ENCODE measurements at regions not wholly inside any gene's neighbourhood (a gene's known extent, or its start where the extent isn't known, plus 50 kb on each side); places are given as distances from the start of the nearest gene placed in this dataset.
"Not testable (repeated sequence)": the region's sequence is repeated elsewhere in the genome, so short reads cannot be mapped to it uniquely, and the experiment has no call there.

- Histone ChIP-seq H3K9ac (ENCODE audit: low read length) (no peak overlapping the region), H3K4me1 (ENCODE audit: insufficient read depth, low read length) (no peaks in the 10 kb centered on the region), H3K79me2 (ENCODE audit: insufficient read depth, low read length) (no peaks in the 10 kb centered on the region), H3K27me3 (ENCODE audit: insufficient read depth, low read length) (no peaks in the 10 kb centered on the region), H4K20me1 (ENCODE audit: insufficient read depth, low read length) (no peaks in the 10 kb centered on the region), H3K4me2 (ENCODE audit: low read length) (no peak overlapping the region), H3K9me3 (ENCODE audit: insufficient read depth, low read depth, low read length) (no peaks in the 10 kb centered on the region), H3K36me3 (ENCODE audit: insufficient read depth, low read length) (no peaks in the 10 kb centered on the region), H3K27ac (ENCODE audit: low read depth, low read length) (no peak overlapping the region), H2AFZ (ENCODE audit: low read depth, low read length) (no peak overlapping the region), H3K4me3 (ENCODE audit: insufficient read depth, low read depth, low read length) (no peak overlapping the region)
- no peak for TF ChIP-seq EZH2 (IDR thresholded peaks at IDR 0.05; ENCODE audit: insufficient read depth, low read length)
- TF ChIP-seq, protein P1, sequence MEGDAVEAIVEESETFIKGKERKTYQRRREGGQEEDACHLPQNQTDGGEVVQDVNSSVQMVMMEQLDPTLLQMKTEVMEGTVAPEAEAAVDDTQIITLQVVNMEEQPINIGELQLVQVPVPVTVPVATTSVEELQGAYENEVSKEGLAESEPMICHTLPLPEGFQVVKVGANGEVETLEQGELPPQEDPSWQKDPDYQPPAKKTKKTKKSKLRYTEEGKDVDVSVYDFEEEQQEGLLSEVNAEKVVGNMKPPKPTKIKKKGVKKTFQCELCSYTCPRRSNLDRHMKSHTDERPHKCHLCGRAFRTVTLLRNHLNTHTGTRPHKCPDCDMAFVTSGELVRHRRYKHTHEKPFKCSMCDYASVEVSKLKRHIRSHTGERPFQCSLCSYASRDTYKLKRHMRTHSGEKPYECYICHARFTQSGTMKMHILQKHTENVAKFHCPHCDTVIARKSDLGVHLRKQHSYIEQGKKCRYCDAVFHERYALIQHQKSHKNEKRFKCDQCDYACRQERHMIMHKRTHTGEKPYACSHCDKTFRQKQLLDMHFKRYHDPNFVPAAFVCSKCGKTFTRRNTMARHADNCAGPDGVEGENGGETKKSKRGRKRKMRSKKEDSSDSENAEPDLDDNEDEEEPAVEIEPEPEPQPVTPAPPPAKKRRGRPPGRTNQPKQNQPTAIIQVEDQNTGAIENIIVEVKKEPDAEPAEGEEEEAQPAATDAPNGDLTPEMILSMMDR (IDR thresholded peaks at IDR 0.05; ENCODE audit: insufficient read depth, low read depth, low read length): no peak
- H3K4me1 Mint-ChIP-seq (ENCODE audit: low read depth, unreplicated experiment): no peaks in the 10 kb centered on the region
- H3K27ac Mint-ChIP-seq (ENCODE audit: unreplicated experiment): no peak overlapping the region
- H3K9me3 Mint-ChIP-seq (ENCODE audit: unreplicated experiment): peaks cover 7% of the 10 kb centered on the region
- H3K27me3 Mint-ChIP-seq (ENCODE audit: low read depth, unreplicated experiment): peaks cover 3% of the 10 kb centered on the region
- H3K36me3 Mint-ChIP-seq (ENCODE audit: low read depth, unreplicated experiment): no peaks in the 10 kb centered on the region
- no peak for FAIRE-seq
- no peak overlapping the region for H3K4me3 Mint-ChIP-seq (ENCODE audit: unreplicated experiment)
- no peak for DNase-seq (ENCODE audit: low read depth)
Measured at GRCh38 chr5:38790268-38790667, 55.5 kb upstream of the OSMR start.

DNA sequence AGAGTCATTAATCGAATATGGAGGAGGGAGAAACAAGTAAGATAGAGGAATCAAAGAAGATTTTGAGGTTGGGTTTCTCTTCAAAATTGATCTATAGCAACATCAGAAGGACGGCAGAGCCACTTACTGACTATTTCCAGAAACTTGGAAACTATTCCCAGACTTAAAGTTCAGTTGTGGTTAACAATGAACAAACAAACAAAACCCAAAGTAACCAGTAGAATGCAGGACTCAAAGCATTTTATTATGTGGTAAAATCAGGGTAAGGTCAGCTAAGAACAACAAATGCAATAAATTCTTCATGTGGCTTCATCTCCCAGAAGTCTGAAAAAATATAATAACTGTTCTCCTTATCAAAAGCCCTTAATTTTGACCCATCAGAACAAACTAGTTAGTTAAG is 54.9 kb upstream of the OSMR start:
- no peak overlapping the region for H3K4me2 ChIP-seq (ENCODE audit: low read length)
- H3K79me2 ChIP-seq (ENCODE audit: insufficient read depth, low read length): no peaks in the 10 kb centered on the region
- H3K27me3 ChIP-seq (ENCODE audit: insufficient read depth, low read length): no peaks in the 10 kb centered on the region
- peaks cover under 1% of the 10 kb centered on the region for H3K4me1 ChIP-seq (ENCODE audit: insufficient read depth, low read length)
- Mint-ChIP-seq H3K9me3 (ENCODE audit: unreplicated experiment) (peaks cover 5% of the 10 kb centered on the region), H3K36me3 (ENCODE audit: low read depth, unreplicated experiment) (no peaks in the 10 kb centered on the region), H3K27ac (ENCODE audit: unreplicated experiment) (no peak overlapping the region), H3K4me3 (ENCODE audit: unreplicated experiment) (no peak overlapping the region), H3K27me3 (ENCODE audit: low read depth, unreplicated experiment) (peaks cover 3% of the 10 kb centered on the region), H3K4me1 (ENCODE audit: low read depth, unreplicated experiment) (no peaks in the 10 kb centered on the region)
- no peak overlapping the region for H3K27ac ChIP-seq (ENCODE audit: low read depth, low read length)
- H3K9me3 ChIP-seq (ENCODE audit: insufficient read depth, low read depth, low read length): no peaks in the 10 kb centered on the region
- no peak overlapping the region for H2AFZ ChIP-seq (ENCODE audit: low read depth, low read length)
- FAIRE-seq (no peak), DNase-seq (ENCODE audit: low read depth) (no peak)
- no peaks in the 10 kb centered on the region for H3K36me3 ChIP-seq (ENCODE audit: insufficient read depth, low read length)
- TF ChIP-seq, protein P1 (IDR thresholded peaks at IDR 0.05; ENCODE audit: insufficient read depth, low read depth, low read length): no peak
- TF ChIP-seq EZH2 (IDR thresholded peaks at IDR 0.05; ENCODE audit: insufficient read depth, low read length): no peak
- no peaks in the 10 kb centered on the region for H4K20me1 ChIP-seq (ENCODE audit: insufficient read depth, low read length)
- no peak overlapping the region for H3K9ac ChIP-seq (ENCODE audit: low read length)
- H3K4me3 ChIP-seq (ENCODE audit: insufficient read depth, low read depth, low read length): no peak overlapping the region

DNA sequence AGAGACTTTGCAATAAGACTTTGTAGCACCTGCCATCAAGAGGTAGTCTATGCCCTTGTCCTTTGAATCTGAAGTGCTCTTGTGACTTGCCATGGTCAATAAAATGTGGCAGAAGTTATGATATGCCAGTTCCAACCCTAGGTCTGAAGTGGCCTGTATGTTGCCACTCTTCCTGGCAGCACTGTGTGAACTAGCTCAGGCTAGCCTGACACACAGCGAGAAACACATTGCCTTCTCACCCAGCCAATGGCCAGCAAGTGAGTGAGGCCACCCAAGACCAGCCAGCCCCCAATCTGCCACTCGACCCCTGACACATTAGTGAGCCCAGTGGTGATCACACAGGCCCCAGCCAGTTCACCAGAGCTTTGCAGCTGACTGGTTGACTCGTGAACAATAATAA is 52.7 kb upstream of the OSMR start:
- Histone ChIP-seq H3K4me1 (ENCODE audit: insufficient read depth, low read length) (peaks cover 8% of the 10 kb centered on the region), H3K4me2 (ENCODE audit: low read length) (no peak overlapping the region), H3K9me3 (ENCODE audit: insufficient read depth, low read depth, low read length) (no peaks in the 10 kb centered on the region), H4K20me1 (ENCODE audit: insufficient read depth, low read length) (no peaks in the 10 kb centered on the region), H2AFZ (ENCODE audit: low read depth, low read length) (no peak overlapping the region), H3K9ac (ENCODE audit: low read length) (no peak overlapping the region), H3K36me3 (ENCODE audit: insufficient read depth, low read length) (no peaks in the 10 kb centered on the region), H3K4me3 (ENCODE audit: insufficient read depth, low read depth, low read length) (no peak overlapping the region), H3K27ac (ENCODE audit: low read depth, low read length) (no peak overlapping the region), H3K79me2 (ENCODE audit: insufficient read depth, low read length) (no peaks in the 10 kb centered on the region), H3K27me3 (ENCODE audit: insufficient read depth, low read length) (no peaks in the 10 kb centered on the region)
- TF ChIP-seq, protein P1 (IDR thresholded peaks at IDR 0.05; ENCODE audit: insufficient read depth, low read depth, low read length): no peak
- TF ChIP-seq EZH2 (IDR thresholded peaks at IDR 0.05; ENCODE audit: insufficient read depth, low read length): no peak
- no peak overlapping the region for H3K27ac Mint-ChIP-seq (ENCODE audit: unreplicated experiment)
- H3K36me3 Mint-ChIP-seq (ENCODE audit: low read depth, unreplicated experiment): no peaks in the 10 kb centered on the region
- FAIRE-seq: no peak
- H3K9me3 Mint-ChIP-seq (ENCODE audit: unreplicated experiment): no peaks in the 10 kb centered on the region
- H3K4me3 Mint-ChIP-seq (ENCODE audit: unreplicated experiment): no peak overlapping the region
- no peak for DNase-seq (ENCODE audit: low read depth)
- H3K4me1 Mint-ChIP-seq (ENCODE audit: low read depth, unreplicated experiment): no peaks in the 10 kb centered on the region
- peaks cover 7% of the 10 kb centered on the region for H3K27me3 Mint-ChIP-seq (ENCODE audit: low read depth, unreplicated experiment)

- not testable (repeated sequence) for H3K4me3 ChIP-seq (ENCODE audit: insufficient read depth, low read depth, low read length); H3K79me2 ChIP-seq (ENCODE audit: insufficient read depth, low read length); H3K36me3 ChIP-seq (ENCODE audit: insufficient read depth, low read length); FAIRE-seq; H3K9ac ChIP-seq (ENCODE audit: low read length); H4K20me1 ChIP-seq (ENCODE audit: insufficient read depth, low read length); H3K9me3 Mint-ChIP-seq (ENCODE audit: unreplicated experiment); H3K27ac ChIP-seq (ENCODE audit: low read depth, low read length); H3K27me3 ChIP-seq (ENCODE audit: insufficient read depth, low read length); H3K9me3 ChIP-seq (ENCODE audit: insufficient read depth, low read depth, low read length); H3K4me1 Mint-ChIP-seq (ENCODE audit: low read depth, unreplicated experiment); H2AFZ ChIP-seq (ENCODE audit: low read depth, low read length); H3K4me3 Mint-ChIP-seq (ENCODE audit: unreplicated experiment); H3K4me2 ChIP-seq (ENCODE audit: low read length); H3K36me3 Mint-ChIP-seq (ENCODE audit: low read depth, unreplicated experiment); H3K27me3 Mint-ChIP-seq (ENCODE audit: low read depth, unreplicated experiment); H3K4me1 ChIP-seq (ENCODE audit: insufficient read depth, low read length); DNase-seq (ENCODE audit: low read depth); H3K27ac Mint-ChIP-seq (ENCODE audit: unreplicated experiment)
Measured at GRCh38 chr5:38794037-38794436, 51.8 kb upstream of the OSMR start.

Data from astrocyte (in vitro differentiated cells and primary cell).